ENCODE measurements at regions not wholly inside any gene's neighbourhood (a gene's known extent, or its start where the extent isn't known, plus 50 kb on each side); places are given as distances from the start of the nearest gene placed in this dataset.

DNA sequence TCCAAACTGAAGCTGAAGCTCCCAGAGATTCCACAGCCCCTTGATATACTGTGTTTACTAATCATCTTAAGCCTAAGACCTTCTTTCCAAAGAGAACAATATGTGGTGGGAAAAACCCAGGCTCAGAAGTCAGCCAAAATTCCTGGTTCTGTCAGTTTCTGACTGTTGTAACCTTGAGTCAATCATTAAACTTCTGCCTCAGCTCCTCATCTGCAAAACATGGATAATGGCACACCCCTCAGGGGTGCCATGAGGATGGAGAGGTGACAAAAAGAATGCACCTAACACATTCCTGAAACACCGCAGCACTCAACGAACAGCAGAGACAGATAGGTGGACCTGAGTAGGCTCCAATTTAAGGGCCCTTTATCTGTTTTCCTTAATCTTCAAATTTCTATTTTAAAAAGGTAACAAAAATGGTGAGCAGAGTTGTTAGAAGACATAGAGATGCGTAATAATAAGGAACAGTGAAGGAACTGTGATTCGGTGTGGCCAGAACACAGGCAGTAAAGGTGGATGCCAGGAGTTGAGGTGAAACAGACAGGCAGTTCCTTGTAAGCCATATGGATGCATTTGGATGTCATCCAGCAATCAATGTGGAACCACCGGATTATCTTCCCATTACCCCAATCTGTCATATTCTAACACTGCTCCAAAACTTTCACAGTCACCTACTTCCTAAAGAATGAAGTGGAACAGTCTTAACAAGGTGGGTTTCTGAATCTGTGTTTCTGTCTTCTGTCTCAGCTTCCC, 56.6 kb upstream of the DOCK9 start:
- H3K4me3 ChIP-seq (ENCODE audit: control insufficient read depth, low read depth, low read length), result no peak overlapping the region
- DNase-seq (ENCODE audit: low read depth), result no peak
- TF ChIP-seq, protein P1, sequence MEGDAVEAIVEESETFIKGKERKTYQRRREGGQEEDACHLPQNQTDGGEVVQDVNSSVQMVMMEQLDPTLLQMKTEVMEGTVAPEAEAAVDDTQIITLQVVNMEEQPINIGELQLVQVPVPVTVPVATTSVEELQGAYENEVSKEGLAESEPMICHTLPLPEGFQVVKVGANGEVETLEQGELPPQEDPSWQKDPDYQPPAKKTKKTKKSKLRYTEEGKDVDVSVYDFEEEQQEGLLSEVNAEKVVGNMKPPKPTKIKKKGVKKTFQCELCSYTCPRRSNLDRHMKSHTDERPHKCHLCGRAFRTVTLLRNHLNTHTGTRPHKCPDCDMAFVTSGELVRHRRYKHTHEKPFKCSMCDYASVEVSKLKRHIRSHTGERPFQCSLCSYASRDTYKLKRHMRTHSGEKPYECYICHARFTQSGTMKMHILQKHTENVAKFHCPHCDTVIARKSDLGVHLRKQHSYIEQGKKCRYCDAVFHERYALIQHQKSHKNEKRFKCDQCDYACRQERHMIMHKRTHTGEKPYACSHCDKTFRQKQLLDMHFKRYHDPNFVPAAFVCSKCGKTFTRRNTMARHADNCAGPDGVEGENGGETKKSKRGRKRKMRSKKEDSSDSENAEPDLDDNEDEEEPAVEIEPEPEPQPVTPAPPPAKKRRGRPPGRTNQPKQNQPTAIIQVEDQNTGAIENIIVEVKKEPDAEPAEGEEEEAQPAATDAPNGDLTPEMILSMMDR (IDR thresholded peaks at IDR 0.05; ENCODE audit: control insufficient read depth, insufficient read depth, low read depth, low read length, missing control alignments), result no peak

DNA sequence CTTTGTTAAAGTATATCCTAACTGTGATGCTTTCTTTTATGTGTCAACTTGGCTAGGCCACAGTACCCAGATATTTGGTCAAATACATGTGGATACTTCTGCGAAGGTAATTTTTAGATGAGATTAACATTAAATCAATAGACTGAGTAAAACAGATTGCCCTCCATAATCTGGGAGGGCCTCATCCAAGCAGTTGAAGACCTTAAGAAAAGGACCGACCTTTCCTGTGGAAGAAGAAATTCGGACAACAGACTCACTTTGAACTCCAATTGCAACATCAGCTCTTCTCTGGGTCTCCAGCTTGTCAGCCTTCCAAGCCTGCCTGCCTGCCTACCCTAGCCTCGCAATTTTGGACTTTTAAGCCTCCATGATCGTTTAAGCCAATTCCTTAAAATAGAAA, 57.9 kb upstream of the DOCK9 start:
- no peak for DNase-seq (ENCODE audit: low read depth)
- TF ChIP-seq, protein P1 (IDR thresholded peaks at IDR 0.05; ENCODE audit: control insufficient read depth, insufficient read depth, low read depth, low read length, missing control alignments), result no peak
- no peak overlapping the region for H3K4me3 ChIP-seq (ENCODE audit: control insufficient read depth, low read depth, low read length)

- TF ChIP-seq, protein P1 (IDR thresholded peaks at IDR 0.05; ENCODE audit: control insufficient read depth, insufficient read depth, low read depth, low read length, missing control alignments), result no peak
- no peak overlapping the region for H3K4me3 ChIP-seq (ENCODE audit: control insufficient read depth, low read depth, low read length)
- DNase-seq (ENCODE audit: low read depth), result no peak
Measured at GRCh38 chr13:99037756-99038155, 59.9 kb upstream of the DOCK9 start.

GRCh38 chr13:99039718-99040280, 61.9 kb upstream of the DOCK9 start:
- DNase-seq (ENCODE audit: low read depth), result no peak
- TF ChIP-seq, protein P1 (IDR thresholded peaks at IDR 0.05; ENCODE audit: control insufficient read depth, insufficient read depth, low read depth, low read length, missing control alignments), result no peak
- no peak overlapping the region for H3K4me3 ChIP-seq (ENCODE audit: control insufficient read depth, low read depth, low read length)

DNA sequence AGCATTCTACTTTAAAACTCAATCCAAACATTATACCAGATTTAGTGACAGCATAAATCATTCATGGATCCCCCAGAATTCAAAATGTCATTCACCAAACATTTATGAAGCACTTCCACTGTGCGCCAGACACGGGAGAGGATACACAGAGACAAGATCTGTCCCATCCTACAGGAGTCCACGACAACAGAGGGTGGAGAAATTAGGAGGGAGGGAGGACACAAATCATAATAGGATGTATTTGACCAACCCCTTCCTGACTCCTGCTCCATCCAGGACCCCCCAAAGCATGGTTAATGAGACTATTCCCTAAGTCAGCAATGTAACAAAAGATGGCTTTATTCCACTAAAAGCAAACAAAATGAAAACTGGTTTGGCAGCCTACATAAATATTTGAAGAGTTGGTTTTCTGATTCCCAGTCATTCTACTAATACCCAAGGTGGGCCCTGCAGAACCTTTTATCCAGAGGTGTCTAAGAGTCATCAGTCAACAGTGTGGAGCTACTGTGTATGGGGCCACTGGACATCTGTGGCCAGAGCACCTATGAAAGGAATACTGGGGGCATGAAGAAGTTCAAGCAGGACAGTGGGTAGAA, 62.8 kb upstream of the DOCK9 start:
- DNase-seq (ENCODE audit: low read depth), result no peak
- H3K4me3 ChIP-seq (ENCODE audit: control insufficient read depth, low read depth, low read length), result no peak overlapping the region
- TF ChIP-seq, protein P1 (IDR thresholded peaks at IDR 0.05; ENCODE audit: control insufficient read depth, insufficient read depth, low read depth, low read length, missing control alignments), result no peak

DNA sequence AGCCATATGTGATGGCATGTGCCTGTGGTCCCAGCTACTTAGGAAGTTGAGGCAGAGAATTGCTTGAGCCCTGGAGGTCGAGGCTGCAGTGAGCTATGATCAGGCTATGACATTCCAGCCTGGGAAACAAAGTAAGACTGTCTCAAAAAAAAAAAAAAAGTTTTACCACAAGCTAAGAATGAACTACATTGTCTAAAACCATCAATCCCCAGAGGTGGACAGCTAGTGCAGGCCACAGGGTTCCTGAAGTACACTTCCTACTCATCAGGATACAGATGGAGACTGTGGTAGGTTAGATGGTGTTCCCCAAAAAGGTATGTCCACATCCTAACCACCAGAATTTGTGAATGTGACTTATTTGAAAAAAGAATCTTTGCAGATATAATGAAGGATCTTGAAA, 63.5 kb upstream of the DOCK9 start:
- H3K4me3 ChIP-seq (ENCODE audit: control insufficient read depth, low read depth, low read length), result no peak overlapping the region
- TF ChIP-seq, protein P1 (IDR thresholded peaks at IDR 0.05; ENCODE audit: control insufficient read depth, insufficient read depth, low read depth, low read length, missing control alignments), result no peak
- DNase-seq (ENCODE audit: low read depth), result no peak
